GM23338 (cell line): ENCODE measurements at regions not wholly inside any gene's neighbourhood (a gene's known extent, or its start where the extent isn't known, plus 50 kb on each side); places are given as distances from the start of the nearest gene placed in this dataset.

Experiments
- CREB1 ChIP-seq: fragments of 250-450 bp; sonication (Bioruptor Pico); IDR thresholded peaks from 2 replicates; pipeline ENCODE4 v1.5.0; 2020; ENCODE audit warnings: low read depth, mild to moderate bottlenecking, moderate library complexity
- CTCF ChIP-seq, 2 experiments: fragments of 200-600 bp in 1 of 2; sonication (generic) in 1 of 2; conservative IDR thresholded peaks; 2 replicates each; pipeline versions ENCODE4 v1.5.1 to v1.6.1; 2016 to 2017; ENCODE audit warnings: antibody characterized with exemption in 2 of 2, low read depth in 2 of 2, mild to moderate bottlenecking in 2 of 2, moderate library complexity in 1 of 2
- ETS1 ChIP-seq: IDR thresholded peaks from 2 replicates; pipeline ENCODE4 v1.6.1; 2016; ENCODE audit warnings: antibody characterized with exemption
- EZH2 ChIP-seq: fragments of 200-600 bp; sonication (generic); IDR thresholded peaks from one replicate; pipeline ENCODE4 v1.8.0; 2017; ENCODE audit warnings: antibody characterized with exemption, mild to moderate bottlenecking, low read depth; ENCODE audit not compliant: unreplicated experiment
- EZH2phosphoT487 ChIP-seq: fragments of 200-600 bp; sonication (generic); IDR thresholded peaks from one replicate; pipeline ENCODE4 v1.8.1; 2018; ENCODE audit warnings: antibody characterized with exemption; ENCODE audit not compliant: unreplicated experiment
- JUNB ChIP-seq: IDR thresholded peaks from one replicate; pipeline ENCODE4 v1.6.1; 2016; ENCODE audit warnings: antibody characterized with exemption; ENCODE audit not compliant: unreplicated experiment
- NANOG ChIP-seq: IDR thresholded peaks from 2 replicates; pipeline ENCODE4 v1.6.1; 2016; ENCODE audit warnings: antibody characterized with exemption, borderline replicate concordance
- POLR2AphosphoS5 ChIP-seq: IDR thresholded peaks from 2 replicates; pipeline ENCODE4 v1.6.1; 2016; ENCODE audit warnings: antibody characterized with exemption, low read depth
- REST ChIP-seq: IDR thresholded peaks from one replicate; pipeline ENCODE4 v1.6.1; 2018; ENCODE audit warnings: antibody characterized with exemption; ENCODE audit not compliant: unreplicated experiment
- STAT1 ChIP-seq: IDR thresholded peaks from one replicate; pipeline ENCODE4 v1.6.1; 2016; ENCODE audit warnings: antibody characterized with exemption; ENCODE audit not compliant: unreplicated experiment
- ZNF114 ChIP-seq: fragments of 250-450 bp; sonication (Bioruptor Pico); IDR thresholded peaks from 2 replicates; pipeline ENCODE4 v1.5.0; 2020; ENCODE audit warnings: mild to moderate bottlenecking, moderate library complexity
- ZNF331 ChIP-seq: fragments of 250-450 bp; sonication (Bioruptor Pico); IDR thresholded peaks from 2 replicates; pipeline ENCODE4 v1.5.0; 2020; ENCODE audit warnings: low read depth, mild to moderate bottlenecking, moderate library complexity
- ZNF462 ChIP-seq: fragments of 250-450 bp; sonication (Bioruptor Pico); IDR thresholded peaks from 2 replicates; pipeline ENCODE4 v1.5.0; 2020; ENCODE audit warnings: mild to moderate bottlenecking, moderate library complexity

- no peak for TF ChIP-seq CTCF (conservative IDR thresholded peaks at IDR 0.05; ENCODE audit: low read depth in 2 of 2)
- no peak for TF ChIP-seq ETS1
- no peak for TF ChIP-seq REST
- TF ChIP-seq POLR2AphosphoS5 = no peak
- TF ChIP-seq STAT1 = no peak
- TF ChIP-seq EZH2 = no peak
- TF ChIP-seq CREB1 (CRISPR knock-in tag) = no peak
- TF ChIP-seq NANOG = no peak
- TF ChIP-seq EZH2phosphoT487 = no peak
- no peak for TF ChIP-seq ZNF114
- no peak for TF ChIP-seq ZNF331 (CRISPR knock-in tag)
- no peak for TF ChIP-seq JUNB
- TF ChIP-seq ZNF462 (CRISPR knock-in tag) = no peak
These were observed 321.1 kb downstream of the C16orf95 start for GRCh38 chr16:86996081-86996480.
